LNCaP clone FGC (cell line): ENCODE measurements at regions not wholly inside any gene's neighbourhood (a gene's known extent, or its start where the extent isn't known, plus 50 kb on each side); places are given as distances from the start of the nearest gene placed in this dataset.

ENCODE experiments used
- DNase-seq: peaks from one replicate; pipeline ENCODE4 v3.0.0-alpha.2; 2011; ENCODE audit warnings: low read depth
- H3K4me3 ChIP-seq: 2 replicates; pipeline ENCODE4 v1.5.1; 2011; ENCODE audit warnings: mild to moderate bottlenecking, low read depth, low read length, control low read depth
- TF ChIP-seq, protein P1 (sequence below): IDR thresholded peaks from 2 replicates; pipeline ENCODE4 v1.5.1; 2012; ENCODE audit warnings: mild to moderate bottlenecking; ENCODE audit not compliant: control insufficient read depth, insufficient read depth; ENCODE audit errors: extremely low read depth

DNA sequence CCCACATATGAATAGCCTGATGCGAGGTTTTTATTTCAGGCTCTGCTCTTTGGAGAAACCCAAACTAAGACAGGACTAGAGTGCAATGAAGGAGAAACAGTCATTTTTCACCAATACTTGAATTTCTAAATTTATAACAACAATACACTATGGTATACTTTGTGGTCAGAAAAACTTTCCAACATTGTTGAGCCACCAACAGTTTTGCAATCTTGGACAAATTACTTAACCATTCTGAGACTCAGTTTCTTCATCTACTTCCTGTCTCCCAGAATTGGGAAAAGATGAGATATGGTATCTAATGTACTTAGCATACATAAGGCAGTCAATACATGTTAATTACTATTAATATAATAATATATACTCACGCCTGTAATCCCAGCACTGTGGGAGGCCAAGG is 519.8 kb upstream of the PLXNA2 start:
- TF ChIP-seq, protein P1, sequence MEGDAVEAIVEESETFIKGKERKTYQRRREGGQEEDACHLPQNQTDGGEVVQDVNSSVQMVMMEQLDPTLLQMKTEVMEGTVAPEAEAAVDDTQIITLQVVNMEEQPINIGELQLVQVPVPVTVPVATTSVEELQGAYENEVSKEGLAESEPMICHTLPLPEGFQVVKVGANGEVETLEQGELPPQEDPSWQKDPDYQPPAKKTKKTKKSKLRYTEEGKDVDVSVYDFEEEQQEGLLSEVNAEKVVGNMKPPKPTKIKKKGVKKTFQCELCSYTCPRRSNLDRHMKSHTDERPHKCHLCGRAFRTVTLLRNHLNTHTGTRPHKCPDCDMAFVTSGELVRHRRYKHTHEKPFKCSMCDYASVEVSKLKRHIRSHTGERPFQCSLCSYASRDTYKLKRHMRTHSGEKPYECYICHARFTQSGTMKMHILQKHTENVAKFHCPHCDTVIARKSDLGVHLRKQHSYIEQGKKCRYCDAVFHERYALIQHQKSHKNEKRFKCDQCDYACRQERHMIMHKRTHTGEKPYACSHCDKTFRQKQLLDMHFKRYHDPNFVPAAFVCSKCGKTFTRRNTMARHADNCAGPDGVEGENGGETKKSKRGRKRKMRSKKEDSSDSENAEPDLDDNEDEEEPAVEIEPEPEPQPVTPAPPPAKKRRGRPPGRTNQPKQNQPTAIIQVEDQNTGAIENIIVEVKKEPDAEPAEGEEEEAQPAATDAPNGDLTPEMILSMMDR = no peak
- H3K4me3 ChIP-seq = no peak overlapping the region
- DNase-seq = no peak

DNA sequence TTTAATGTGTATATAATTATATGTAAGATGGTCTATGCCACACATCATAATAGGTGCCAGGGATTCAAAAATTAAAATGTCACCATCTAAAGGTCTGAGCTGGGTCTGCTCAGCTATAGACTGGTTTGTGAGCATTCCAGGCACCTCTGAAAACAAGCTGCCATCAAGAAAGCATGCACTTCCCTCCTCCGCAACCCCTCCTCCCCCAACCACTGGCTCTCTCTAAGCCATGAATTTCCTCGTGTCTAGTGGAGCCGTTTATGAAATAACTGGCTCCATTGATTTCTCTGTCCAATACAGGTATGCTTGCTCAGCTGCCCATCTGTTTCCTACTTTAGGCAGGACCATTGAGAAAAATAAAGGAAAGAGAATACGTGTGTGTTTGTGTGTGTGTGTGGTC is 522.6 kb upstream of the PLXNA2 start:
- no peak overlapping the region for H3K4me3 ChIP-seq
- TF ChIP-seq, protein P1 = no peak
- no peak for DNase-seq

DNA sequence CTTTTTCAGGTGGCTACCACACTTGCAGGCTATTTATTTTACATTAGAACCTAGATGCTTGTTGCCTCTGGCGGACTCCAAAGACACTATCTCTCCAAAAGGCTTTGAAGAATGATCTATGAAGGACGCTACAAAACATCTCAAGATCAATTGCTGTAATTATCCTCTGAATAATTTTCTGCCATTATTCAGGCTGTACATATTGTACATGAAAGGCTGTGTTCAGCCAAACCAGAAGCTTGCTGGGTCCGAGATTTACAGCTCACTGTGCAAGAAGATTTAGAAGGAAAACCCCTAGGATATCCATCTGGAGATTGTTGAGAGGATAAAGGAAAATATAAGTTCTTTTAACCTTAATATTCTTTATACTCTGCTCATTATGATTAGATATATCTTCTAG is 523.6 kb upstream of the PLXNA2 start:
- DNase-seq = no peak
- H3K4me3 ChIP-seq = no peak overlapping the region
- TF ChIP-seq, protein P1 = no peak

DNA sequence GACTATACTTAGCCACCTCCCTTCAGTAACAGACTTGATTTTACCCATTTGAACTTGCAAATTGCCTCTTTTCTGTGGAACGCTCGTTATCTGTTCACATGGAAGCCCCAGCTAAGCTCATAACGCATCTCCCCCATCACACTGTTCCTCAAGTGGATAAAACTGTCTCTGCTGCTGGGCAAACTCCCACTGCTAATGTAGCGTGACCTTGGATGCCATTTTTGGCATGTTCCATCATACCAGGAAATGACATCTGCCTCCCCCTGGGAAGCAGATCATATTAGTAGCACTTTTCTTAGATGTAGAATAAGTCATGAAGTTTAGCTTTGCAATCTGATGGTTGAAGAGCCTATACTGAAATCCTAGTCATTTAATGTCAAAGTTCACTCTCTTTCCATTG is 528.7 kb upstream of the PLXNA2 start:
- no peak overlapping the region for H3K4me3 ChIP-seq
- TF ChIP-seq, protein P1 = no peak
- DNase-seq = no peak

DNA sequence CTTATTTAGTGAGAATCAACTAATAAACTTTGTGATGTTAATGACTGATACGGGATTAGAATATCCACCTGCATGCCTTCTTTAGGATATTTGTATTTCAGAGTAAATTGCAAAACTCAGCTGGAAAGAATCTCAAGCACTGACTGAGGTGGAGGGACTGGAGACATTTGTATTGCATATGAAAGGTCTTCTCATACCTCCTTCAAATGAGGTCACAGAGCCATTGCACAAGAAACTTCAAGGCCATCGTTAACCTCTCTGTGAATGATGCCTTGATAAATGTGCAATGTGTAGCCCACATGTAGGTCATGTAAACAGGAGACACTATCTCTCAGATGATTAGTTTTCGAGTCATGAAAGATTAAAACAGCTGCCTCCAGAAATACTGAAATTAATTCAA is 531.7 kb upstream of the PLXNA2 start:
- TF ChIP-seq, protein P1 = no peak
- DNase-seq = no peak
- no peak overlapping the region for H3K4me3 ChIP-seq

DNA sequence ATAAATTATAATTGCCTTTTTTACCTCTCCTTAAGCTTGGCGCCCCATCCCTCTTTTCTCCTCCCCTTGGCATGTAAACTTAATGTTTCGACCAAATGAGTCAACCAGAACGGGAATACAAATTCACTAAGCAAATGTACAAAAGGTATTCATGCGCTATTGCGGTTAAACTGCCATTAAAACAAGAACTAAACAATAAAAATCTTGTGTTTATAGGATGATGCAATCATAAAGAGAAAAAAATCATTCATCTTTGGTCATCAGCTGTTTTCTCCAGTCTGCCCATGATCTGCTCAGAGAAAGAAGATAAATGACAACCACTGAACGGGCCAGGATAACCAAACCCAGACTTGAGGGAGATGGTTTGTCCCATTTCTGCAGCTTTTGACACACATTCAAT is 534.2 kb upstream of the PLXNA2 start:
- TF ChIP-seq, protein P1 = no peak
- no peak for DNase-seq

DNA sequence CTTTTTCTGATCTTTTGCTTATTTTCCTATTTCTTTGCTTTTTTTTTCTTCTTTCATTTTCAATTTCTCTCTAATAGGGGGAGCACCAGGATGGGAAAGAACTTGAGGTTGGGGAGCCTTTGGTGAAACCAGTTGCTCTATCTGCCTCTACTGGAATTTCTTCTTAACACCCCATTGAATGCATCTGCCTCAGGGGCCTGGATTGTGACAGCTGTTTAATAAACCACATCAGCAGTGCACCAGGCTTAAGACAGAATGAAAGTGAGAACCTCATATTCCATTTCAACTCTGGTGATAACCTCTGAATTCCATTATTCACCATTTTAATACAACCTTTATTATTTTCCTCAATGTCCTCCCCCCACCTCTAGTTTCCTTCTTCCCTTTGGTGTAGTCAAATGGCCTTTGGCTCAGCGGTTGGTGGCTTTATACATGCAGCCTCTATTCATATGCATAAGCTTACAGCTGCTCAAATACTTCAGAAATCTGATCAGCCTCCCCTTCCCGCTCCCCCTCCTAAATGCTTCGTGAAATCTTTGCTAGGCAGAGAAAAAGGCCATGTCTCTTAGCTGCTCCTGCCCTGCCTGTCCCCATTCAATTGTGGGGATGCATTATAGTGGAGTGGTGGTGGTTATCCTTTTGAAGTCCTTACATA is 537.3 kb upstream of the PLXNA2 start:
- H3K4me3 ChIP-seq = no peak overlapping the region
- no peak for DNase-seq
- TF ChIP-seq, protein P1 = no peak

More for the DNA sequence above, 534.2 kb upstream of the PLXNA2 start:
- H3K4me3 ChIP-seq = no peak overlapping the region
